ENCODE measurements at regions not wholly inside any gene's neighbourhood (a gene's known extent, or its start where the extent isn't known, plus 50 kb on each side); places are given as distances from the start of the nearest gene placed in this dataset.

DNA sequence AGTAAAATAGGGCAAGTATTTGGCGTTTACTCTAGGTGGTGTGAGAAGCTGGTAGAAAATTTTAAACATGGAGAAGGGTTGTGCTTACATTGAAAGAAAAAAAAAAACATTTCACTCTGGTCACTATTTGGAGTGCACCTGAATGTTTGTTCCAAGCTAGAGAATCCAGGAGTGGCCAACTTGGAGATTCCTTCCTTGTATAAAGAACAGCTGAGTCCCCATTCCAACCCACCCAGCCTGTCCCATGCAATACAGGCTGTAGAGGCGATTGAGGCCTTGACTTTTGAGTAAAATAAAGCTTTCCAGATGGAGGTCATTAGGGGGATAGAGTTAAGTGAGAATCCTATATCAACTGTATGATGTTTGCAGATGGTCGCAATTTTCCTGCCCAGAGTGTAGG is 203.8 kb upstream of the SYT4 start:
- TF ChIP-seq CTCF (IDR thresholded peaks at IDR 0.05) (no peak), POLR2A (IDR thresholded peaks at IDR 0.05) (no peak)
